ENCODE measurements at regions not wholly inside any gene's neighbourhood (a gene's known extent, or its start where the extent isn't known, plus 50 kb on each side); places are given as distances from the start of the nearest gene placed in this dataset.

GRCh38 chr10:10967029-10967428 is 50.6 kb upstream of the CELF2 start:
- ChIA-PET CTCF (no interaction called here), POLR2A (no interaction called here)
- TF ChIP-seq CTCF (IDR thresholded peaks at IDR 0.05; ENCODE audit: control extremely low read depth, extremely low read depth, low read depth, missing control alignments): no peak
- no peak for DNase-seq (ENCODE audit: extremely low spot score)

- ChIA-PET CTCF (no interaction called here), POLR2A (no interaction called here)
- TF ChIP-seq CTCF (IDR thresholded peaks at IDR 0.05; ENCODE audit: control extremely low read depth, extremely low read depth, low read depth, missing control alignments): no peak
- DNase-seq (ENCODE audit: extremely low spot score): no peak
Observed at GRCh38 chr10:10967581-10968256, 50.0 kb upstream of the CELF2 start.
